ENCODE measurements at regions not wholly inside any gene's neighbourhood (a gene's known extent, or its start where the extent isn't known, plus 50 kb on each side); places are given as distances from the start of the nearest gene placed in this dataset.

DNA sequence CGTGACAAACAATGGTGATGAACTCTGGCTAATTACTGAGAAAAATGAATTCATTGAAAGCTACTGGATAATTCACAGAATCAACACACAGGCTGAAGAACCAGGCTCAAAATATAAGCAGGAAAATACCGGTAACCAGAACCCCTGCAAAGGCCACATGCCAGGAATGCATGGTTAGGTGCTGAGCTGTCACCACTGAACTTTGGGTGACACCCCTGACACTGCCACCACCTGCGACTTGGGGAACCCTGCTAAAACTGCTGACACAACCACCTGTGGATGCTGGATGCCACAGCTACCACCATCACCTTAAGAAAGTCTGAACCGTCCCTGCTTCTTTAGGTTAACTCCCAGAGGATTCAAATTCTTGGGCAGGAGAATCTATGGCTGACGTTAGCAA, 72.0 kb upstream of the NR4A3 start (continued):
- TF ChIP-seq, protein P1, sequence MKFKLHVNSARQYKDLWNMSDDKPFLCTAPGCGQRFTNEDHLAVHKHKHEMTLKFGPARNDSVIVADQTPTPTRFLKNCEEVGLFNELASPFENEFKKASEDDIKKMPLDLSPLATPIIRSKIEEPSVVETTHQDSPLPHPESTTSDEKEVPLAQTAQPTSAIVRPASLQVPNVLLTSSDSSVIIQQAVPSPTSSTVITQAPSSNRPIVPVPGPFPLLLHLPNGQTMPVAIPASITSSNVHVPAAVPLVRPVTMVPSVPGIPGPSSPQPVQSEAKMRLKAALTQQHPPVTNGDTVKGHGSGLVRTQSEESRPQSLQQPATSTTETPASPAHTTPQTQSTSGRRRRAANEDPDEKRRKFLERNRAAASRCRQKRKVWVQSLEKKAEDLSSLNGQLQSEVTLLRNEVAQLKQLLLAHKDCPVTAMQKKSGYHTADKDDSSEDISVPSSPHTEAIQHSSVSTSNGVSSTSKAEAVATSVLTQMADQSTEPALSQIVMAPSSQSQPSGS (IDR thresholded peaks at IDR 0.05; ENCODE audit: low read length) = no peak
- no peak for TF ChIP-seq TAF7 (optimal IDR thresholded peaks at IDR 0.05; ENCODE audit: borderline replicate concordance, low read depth, low read length)
- TF ChIP-seq KDM4A (IDR thresholded peaks at IDR 0.05; ENCODE audit: low read depth, low read length, severe bottlenecking) = no peak
- TF ChIP-seq POU5F1 (IDR thresholded peaks at IDR 0.05; ENCODE audit: low read depth, low read length) = no peak
- TF ChIP-seq POLR2AphosphoS5 (IDR thresholded peaks at IDR 0.05; ENCODE audit: low read depth, low read length) = no peak
- TF ChIP-seq, protein P2, sequence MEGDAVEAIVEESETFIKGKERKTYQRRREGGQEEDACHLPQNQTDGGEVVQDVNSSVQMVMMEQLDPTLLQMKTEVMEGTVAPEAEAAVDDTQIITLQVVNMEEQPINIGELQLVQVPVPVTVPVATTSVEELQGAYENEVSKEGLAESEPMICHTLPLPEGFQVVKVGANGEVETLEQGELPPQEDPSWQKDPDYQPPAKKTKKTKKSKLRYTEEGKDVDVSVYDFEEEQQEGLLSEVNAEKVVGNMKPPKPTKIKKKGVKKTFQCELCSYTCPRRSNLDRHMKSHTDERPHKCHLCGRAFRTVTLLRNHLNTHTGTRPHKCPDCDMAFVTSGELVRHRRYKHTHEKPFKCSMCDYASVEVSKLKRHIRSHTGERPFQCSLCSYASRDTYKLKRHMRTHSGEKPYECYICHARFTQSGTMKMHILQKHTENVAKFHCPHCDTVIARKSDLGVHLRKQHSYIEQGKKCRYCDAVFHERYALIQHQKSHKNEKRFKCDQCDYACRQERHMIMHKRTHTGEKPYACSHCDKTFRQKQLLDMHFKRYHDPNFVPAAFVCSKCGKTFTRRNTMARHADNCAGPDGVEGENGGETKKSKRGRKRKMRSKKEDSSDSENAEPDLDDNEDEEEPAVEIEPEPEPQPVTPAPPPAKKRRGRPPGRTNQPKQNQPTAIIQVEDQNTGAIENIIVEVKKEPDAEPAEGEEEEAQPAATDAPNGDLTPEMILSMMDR (IDR thresholded peaks at IDR 0.05; ENCODE audit: control extremely low read depth in 1 of 3, insufficient read depth in 1 of 3, low read depth in 1 of 3, low read length in 3 of 3) = no peak
- no peak for TF ChIP-seq ZNF274 (IDR thresholded peaks at IDR 0.05; ENCODE audit: borderline replicate concordance, extremely low read depth, low read length)
